B cell (primary cell): ENCODE measurements at regions not wholly inside any gene's neighbourhood (a gene's known extent, or its start where the extent isn't known, plus 50 kb on each side); places are given as distances from the start of the nearest gene placed in this dataset.

Source experiments
- ATAC-seq: fragments of 200-7000 bp; cut with Tn5 transposase; one replicate; pipeline ENCODE4 v1.10.0; 2021; ENCODE audit warnings: low read depth, mild to moderate bottlenecking, moderate number of reproducible peaks, moderate library complexity
- CTCF ChIA-PET: fragments of 350-600 bp; sonication (Branson Sonifier 250); formaldehyde crosslinking; loops from one replicate; lab custom pipeline; 2021; ENCODE audit warnings: antibody characterized with exemption, inconsistent platforms; lab: Charles Lee
- POLR2A ChIA-PET: fragments of 350-600 bp; sonication (Branson Sonifier 250); formaldehyde crosslinking; loops from one replicate; lab custom pipeline; 2021; ENCODE audit warnings: antibody characterized with exemption; lab: Charles Lee
- DNase-seq: peaks from one replicate; pipeline ENCODE4 v3.0.0; 2013
- H2AFZ ChIP-seq: 2 replicates; pipeline ENCODE4 v1.6.1; 2012; ENCODE audit warnings: mild to moderate bottlenecking, low read depth, low read length; ENCODE audit not compliant: insufficient read depth, poor library complexity, severe bottlenecking
- H3K27ac ChIP-seq, 2 donors: 1 replicate in 1 of 2; 2 replicates in 1 of 2; pipeline ENCODE4 v1.5.1; 2012 to 2013; ENCODE audit warnings: low read length in 2 of 2, mild to moderate bottlenecking in 2 of 2, moderate library complexity in 1 of 2
- H3K27me3 ChIP-seq, 4 experiments: fragments of 200-600 bp in 1 of 4; sonication (generic) in 1 of 4; replicated peaks in 1 of 4; 1 replicate in 2 of 4; 2 replicates in 2 of 4; pipeline versions ENCODE4 v1.6.1 to v1.7.0; 2013 to 2016; ENCODE audit warnings: low read length in 3 of 4, mild to moderate bottlenecking in 2 of 4, mixed read lengths in 1 of 4, moderate library complexity in 1 of 4; ENCODE audit not compliant: insufficient read depth in 4 of 4, control insufficient read depth in 3 of 4; ENCODE audit errors: control extremely low read depth in 1 of 4
- H3K36me3 ChIP-seq, 2 experiments: replicated peaks in 1 of 2; 1 replicate in 1 of 2; 2 replicates in 1 of 2; pipeline versions ENCODE4 v1.6.1 to v1.7.1; 2013; ENCODE audit warnings: low read length in 1 of 2; ENCODE audit not compliant: insufficient read depth in 2 of 2, control insufficient read depth in 1 of 2; ENCODE audit errors: control extremely low read depth in 1 of 2, extremely low read depth in 1 of 2
- H3K4me1 ChIP-seq, 2 donors: fragments of 200-600 bp in 1 of 2; sonication (generic) in 1 of 2; 1 replicate in 1 of 2; 2 replicates in 1 of 2; pipeline versions ENCODE4 v1.5.1 to v1.6.1; 2013 to 2017; ENCODE audit warnings: low read length in 2 of 2; ENCODE audit not compliant: control insufficient read depth in 2 of 2, insufficient read depth in 2 of 2
- H3K4me2 ChIP-seq: replicated peaks from 2 replicates; pipeline ENCODE3; 2012; ENCODE audit warnings: mild to moderate bottlenecking, low read depth, low read length; ENCODE audit not compliant: poor library complexity, severe bottlenecking
- H3K4me3 ChIP-seq, 5 experiments: fragments of 200-600 bp in 1 of 5; sonication (generic) in 1 of 5; 1 replicate in 3 of 5; 2 replicates in 2 of 5; pipeline versions ENCODE4 v1.5.1 to v1.7.0; 2011 to 2016; ENCODE audit warnings: low read length in 4 of 5, mild to moderate bottlenecking in 4 of 5, low read depth in 2 of 5, control low read depth in 1 of 5, moderate library complexity in 1 of 5; ENCODE audit not compliant: insufficient read depth in 1 of 5; ENCODE audit errors: control extremely low read depth in 1 of 5, extremely low read depth in 1 of 5
- H3K79me2 ChIP-seq: fragments of 200-600 bp; sonication (generic); one replicate; pipeline ENCODE4 v1.6.0; 2016; ENCODE audit warnings: low read length; ENCODE audit not compliant: control insufficient read depth, insufficient read depth
- H3K9ac ChIP-seq: fragments of 200-600 bp; sonication (generic); 2 replicates; pipeline ENCODE4 v1.6.1; 2017; ENCODE audit warnings: mild to moderate bottlenecking, low read length, moderate library complexity
- H3K9me3 ChIP-seq, 3 donors: one replicate each; pipeline versions ENCODE4 v1.6.1 to v1.7.1; 2013; ENCODE audit warnings: low read length in 2 of 3; ENCODE audit not compliant: control insufficient read depth in 2 of 3, insufficient read depth in 1 of 3; ENCODE audit errors: control extremely low read depth in 1 of 3
- H4K20me1 ChIP-seq: 2 replicates; pipeline ENCODE4 v1.6.0; 2012; ENCODE audit warnings: mild to moderate bottlenecking, low read length; ENCODE audit not compliant: insufficient read depth, control insufficient read depth, poor library complexity, severe bottlenecking
- H3K27ac Mint-ChIP-seq: one replicate; pipeline ENCODE4 v1.8.0; 2021; ENCODE audit warnings: mixed read lengths
- H3K27me3 Mint-ChIP-seq: one replicate; pipeline ENCODE4 v1.8.0; 2021; ENCODE audit warnings: mixed read lengths
- H3K4me1 Mint-ChIP-seq: one replicate; pipeline ENCODE4 v1.8.0; 2021; ENCODE audit warnings: mixed read lengths
- H3K4me3 Mint-ChIP-seq: one replicate; pipeline ENCODE4 v1.8.0; 2021; ENCODE audit warnings: mixed read lengths
- H3K9me3 Mint-ChIP-seq: one replicate; pipeline ENCODE4 v1.8.0; 2022; ENCODE audit warnings: mixed read lengths; ENCODE audit not compliant: insufficient read depth
- EZH2 ChIP-seq: IDR thresholded peaks from 2 replicates; pipeline ENCODE4 v1.6.1; 2012; ENCODE audit warnings: borderline replicate concordance, low read depth, mild to moderate bottlenecking, moderate library complexity, low read length; ENCODE audit not compliant: insufficient read depth, poor library complexity, severe bottlenecking
- WGBS: methylation state at CpG from one replicate; pipeline ENCODE4 v1.1.5; 2013; ENCODE audit warnings: missing lambda C conversion rate; ENCODE audit not compliant: insufficient coverage; 5-methylcytosine and 5-hydroxymethylcytosine counted together
- intact Hi-C: fragments of 100-400 bp; cut with micrococcal nuclease; formaldehyde crosslinking; loops from one replicate; pipeline ENCODE4 v1.10.0; 2022
- TF ChIP-seq, protein P1 (sequence below): fragments of 200-600 bp; IDR thresholded peaks from one replicate; pipeline ENCODE4 v1.8.0; 2022; ENCODE audit warnings: antibody characterized with exemption, mild to moderate bottlenecking

DNA sequence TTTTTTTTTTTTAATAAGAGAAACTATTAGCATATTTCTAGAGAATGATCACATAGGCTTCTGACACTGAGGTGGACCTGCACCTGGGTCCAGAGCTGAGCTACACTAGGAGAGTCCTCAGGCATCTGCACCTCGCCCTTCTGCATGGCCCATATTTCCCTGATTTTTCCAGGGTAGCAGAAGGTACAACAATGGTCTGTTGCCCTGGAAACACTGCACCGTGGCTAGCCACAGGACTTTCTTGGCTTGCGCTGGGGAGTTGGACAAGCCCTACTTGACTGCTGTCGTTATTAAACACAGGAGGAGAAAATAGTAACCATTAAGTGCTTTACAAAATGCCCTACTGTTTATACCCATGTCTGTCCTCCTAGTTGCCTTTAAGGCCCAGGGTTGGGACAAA, 615.7 kb upstream of the MEF2C start:
- no peak overlapping the region for H3K27ac ChIP-seq
- no peaks in the 10 kb centered on the region for H3K4me1 ChIP-seq
- Mint-ChIP-seq H3K4me1 (no peaks in the 10 kb centered on the region), H3K27ac (no peak overlapping the region), H3K27me3 (no peaks in the 10 kb centered on the region), H3K9me3 (no peaks in the 10 kb centered on the region), H3K4me3 (no peak overlapping the region)
- H3K36me3 ChIP-seq, result no peaks in the 10 kb centered on the region
- ATAC-seq (no peak), DNase-seq (no peak)
- no peak for TF ChIP-seq EZH2
- TF ChIP-seq, protein P1, sequence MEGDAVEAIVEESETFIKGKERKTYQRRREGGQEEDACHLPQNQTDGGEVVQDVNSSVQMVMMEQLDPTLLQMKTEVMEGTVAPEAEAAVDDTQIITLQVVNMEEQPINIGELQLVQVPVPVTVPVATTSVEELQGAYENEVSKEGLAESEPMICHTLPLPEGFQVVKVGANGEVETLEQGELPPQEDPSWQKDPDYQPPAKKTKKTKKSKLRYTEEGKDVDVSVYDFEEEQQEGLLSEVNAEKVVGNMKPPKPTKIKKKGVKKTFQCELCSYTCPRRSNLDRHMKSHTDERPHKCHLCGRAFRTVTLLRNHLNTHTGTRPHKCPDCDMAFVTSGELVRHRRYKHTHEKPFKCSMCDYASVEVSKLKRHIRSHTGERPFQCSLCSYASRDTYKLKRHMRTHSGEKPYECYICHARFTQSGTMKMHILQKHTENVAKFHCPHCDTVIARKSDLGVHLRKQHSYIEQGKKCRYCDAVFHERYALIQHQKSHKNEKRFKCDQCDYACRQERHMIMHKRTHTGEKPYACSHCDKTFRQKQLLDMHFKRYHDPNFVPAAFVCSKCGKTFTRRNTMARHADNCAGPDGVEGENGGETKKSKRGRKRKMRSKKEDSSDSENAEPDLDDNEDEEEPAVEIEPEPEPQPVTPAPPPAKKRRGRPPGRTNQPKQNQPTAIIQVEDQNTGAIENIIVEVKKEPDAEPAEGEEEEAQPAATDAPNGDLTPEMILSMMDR, result no peak
- no peak overlapping the region for H3K4me3 ChIP-seq
- no peak overlapping the region for H3K9ac ChIP-seq
- H2AFZ ChIP-seq, result no peak overlapping the region
- no peaks in the 10 kb centered on the region for H3K9me3 ChIP-seq
- no peaks in the 10 kb centered on the region for H3K27me3 ChIP-seq
- intact Hi-C loops, result no loop called here
- POLR2A ChIA-PET, result no interaction called here
- H3K4me2 ChIP-seq, result no peak overlapping the region
- 95% methylated on average over 2 of the region's 4 CpGs for WGBS
- CTCF ChIA-PET, result no interaction called here
- H4K20me1 ChIP-seq, result no peaks in the 10 kb centered on the region
- no peaks in the 10 kb centered on the region for H3K79me2 ChIP-seq

DNA sequence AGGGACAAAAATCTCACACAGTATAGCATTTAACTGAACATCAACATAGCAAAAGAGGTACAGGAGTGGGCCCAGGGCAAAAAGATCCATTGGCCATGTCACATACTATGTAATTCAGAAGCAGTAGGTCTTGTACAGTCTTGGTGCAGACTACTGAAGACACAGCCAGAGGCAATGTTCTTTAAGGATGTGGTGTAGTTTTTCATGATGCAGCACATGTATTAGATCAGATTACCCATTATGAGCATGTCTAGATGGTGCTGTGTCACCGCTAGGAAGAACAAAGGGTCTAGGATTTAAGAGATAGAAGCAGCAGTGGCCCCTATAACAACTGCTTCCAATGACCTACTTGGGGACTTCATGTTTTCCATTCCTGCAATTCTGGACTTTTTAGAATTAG, 610.4 kb upstream of the MEF2C start:
- Histone ChIP-seq H3K4me1 (no peaks in the 10 kb centered on the region), H4K20me1 (no peaks in the 10 kb centered on the region), H3K27me3 (no peaks in the 10 kb centered on the region), H3K36me3 (no peaks in the 10 kb centered on the region), H3K27ac (no peak overlapping the region), H3K4me2 (no peak overlapping the region), H3K9me3 (no peaks in the 10 kb centered on the region), H3K79me2 (no peaks in the 10 kb centered on the region), H3K4me3 (no peak overlapping the region), H3K9ac (no peak overlapping the region), H2AFZ (no peak overlapping the region)
- DNase-seq (no peak), ATAC-seq (no peak)
- Mint-ChIP-seq H3K9me3 (no peaks in the 10 kb centered on the region), H3K27ac (no peak overlapping the region), H3K27me3 (no peaks in the 10 kb centered on the region), H3K4me3 (no peak overlapping the region), H3K4me1 (no peaks in the 10 kb centered on the region)
- WGBS, result no CpG with 5 or more reads among the region's 1 CpG
- CTCF ChIA-PET, result no interaction called here
- POLR2A ChIA-PET, result interaction anchor here (0.6 kb wide), 1 partner anchor 833 kb away, joined by 3 read pairs; no protein-coding TSS in a partner anchor
- TF ChIP-seq, protein P1, result no peak
- TF ChIP-seq EZH2, result no peak
- intact Hi-C loops, result no loop called here
